ENCODE measurements at regions not wholly inside any gene's neighbourhood (a gene's known extent, or its start where the extent isn't known, plus 50 kb on each side); places are given as distances from the start of the nearest gene placed in this dataset.
A peak's percentile ranks its signal among the peaks of the same experiment; 100 is the strongest.

DNA sequence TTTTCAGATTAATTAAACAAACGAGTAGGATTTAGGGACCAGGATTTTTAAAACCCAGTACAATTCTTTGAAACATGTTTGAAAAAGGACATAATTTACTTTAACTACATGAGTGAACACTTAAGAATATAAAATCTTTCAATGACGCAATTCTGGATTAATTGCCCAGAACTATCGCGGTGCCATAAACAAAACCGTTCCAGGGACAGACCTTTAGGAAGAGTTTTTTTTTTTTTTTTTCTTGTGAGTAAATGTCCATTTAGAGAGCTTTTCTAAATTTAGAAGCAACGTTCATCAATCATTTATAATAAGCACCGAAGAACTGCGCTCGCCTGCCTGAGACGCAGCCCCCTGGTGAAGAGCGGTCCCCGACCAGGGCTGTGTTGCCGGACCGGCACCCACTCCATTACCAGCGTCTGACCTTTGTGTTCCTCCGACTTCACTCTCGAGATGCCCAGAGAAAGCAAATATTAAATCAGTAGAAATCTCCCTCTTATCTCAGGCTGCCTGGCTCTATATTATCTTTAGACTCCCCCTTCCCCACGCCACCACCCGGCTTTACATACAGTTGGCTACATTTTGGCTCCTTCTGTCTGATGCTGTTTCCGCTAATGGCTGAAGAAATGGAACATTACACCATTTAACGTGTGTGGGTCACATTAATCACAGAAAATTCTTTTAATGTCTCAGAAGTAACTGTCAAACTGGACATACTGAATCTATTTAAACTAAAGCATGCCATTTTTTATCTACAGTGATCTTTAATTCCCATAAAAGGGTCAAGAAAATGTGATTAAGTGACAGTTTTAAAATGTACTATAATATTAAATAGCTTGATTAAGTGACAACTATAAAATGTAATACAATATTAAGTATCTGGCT, 364.0 kb upstream of the MEIS1 start (continued):
- TF ChIP-seq, protein P1, sequence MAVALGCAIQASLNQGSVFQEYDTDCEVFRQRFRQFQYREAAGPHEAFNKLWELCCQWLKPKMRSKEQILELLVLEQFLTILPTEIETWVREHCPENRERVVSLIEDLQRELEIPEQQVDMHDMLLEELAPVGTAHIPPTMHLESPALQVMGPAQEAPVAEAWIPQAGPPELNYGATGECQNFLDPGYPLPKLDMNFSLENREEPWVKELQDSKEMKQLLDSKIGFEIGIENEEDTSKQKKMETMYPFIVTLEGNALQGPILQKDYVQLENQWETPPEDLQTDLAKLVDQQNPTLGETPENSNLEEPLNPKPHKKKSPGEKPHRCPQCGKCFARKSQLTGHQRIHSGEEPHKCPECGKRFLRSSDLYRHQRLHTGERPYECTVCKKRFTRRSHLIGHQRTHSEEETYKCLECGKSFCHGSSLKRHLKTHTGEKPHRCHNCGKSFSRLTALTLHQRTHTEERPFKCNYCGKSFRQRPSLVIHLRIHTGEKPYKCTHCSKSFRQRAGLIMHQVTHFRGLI (tag by site-specific recombination; IDR thresholded peaks at IDR 0.05) = no peak; the same call in 1 of the 2 replicates
- no peak for TF ChIP-seq ZNF626 (tag by site-specific recombination; IDR thresholded peaks at IDR 0.05)
- no peak for TF ChIP-seq ZNF76 (tag by site-specific recombination; IDR thresholded peaks at IDR 0.05; ENCODE audit: borderline replicate concordance, low read depth)
- no peak for TF ChIP-seq ZNF248 (tag by site-specific recombination; IDR thresholded peaks at IDR 0.05)
- no peak for TF ChIP-seq ZNF391 (tag by site-specific recombination; IDR thresholded peaks at IDR 0.05; ENCODE audit: borderline replicate concordance, low read depth)
- no peak for TF ChIP-seq ZNF121 (tag by site-specific recombination; IDR thresholded peaks at IDR 0.05)
- TF ChIP-seq ZNF830 (tag by site-specific recombination; IDR thresholded peaks at IDR 0.05; ENCODE audit: low read depth) = no peak
- TF ChIP-seq, protein P2, sequence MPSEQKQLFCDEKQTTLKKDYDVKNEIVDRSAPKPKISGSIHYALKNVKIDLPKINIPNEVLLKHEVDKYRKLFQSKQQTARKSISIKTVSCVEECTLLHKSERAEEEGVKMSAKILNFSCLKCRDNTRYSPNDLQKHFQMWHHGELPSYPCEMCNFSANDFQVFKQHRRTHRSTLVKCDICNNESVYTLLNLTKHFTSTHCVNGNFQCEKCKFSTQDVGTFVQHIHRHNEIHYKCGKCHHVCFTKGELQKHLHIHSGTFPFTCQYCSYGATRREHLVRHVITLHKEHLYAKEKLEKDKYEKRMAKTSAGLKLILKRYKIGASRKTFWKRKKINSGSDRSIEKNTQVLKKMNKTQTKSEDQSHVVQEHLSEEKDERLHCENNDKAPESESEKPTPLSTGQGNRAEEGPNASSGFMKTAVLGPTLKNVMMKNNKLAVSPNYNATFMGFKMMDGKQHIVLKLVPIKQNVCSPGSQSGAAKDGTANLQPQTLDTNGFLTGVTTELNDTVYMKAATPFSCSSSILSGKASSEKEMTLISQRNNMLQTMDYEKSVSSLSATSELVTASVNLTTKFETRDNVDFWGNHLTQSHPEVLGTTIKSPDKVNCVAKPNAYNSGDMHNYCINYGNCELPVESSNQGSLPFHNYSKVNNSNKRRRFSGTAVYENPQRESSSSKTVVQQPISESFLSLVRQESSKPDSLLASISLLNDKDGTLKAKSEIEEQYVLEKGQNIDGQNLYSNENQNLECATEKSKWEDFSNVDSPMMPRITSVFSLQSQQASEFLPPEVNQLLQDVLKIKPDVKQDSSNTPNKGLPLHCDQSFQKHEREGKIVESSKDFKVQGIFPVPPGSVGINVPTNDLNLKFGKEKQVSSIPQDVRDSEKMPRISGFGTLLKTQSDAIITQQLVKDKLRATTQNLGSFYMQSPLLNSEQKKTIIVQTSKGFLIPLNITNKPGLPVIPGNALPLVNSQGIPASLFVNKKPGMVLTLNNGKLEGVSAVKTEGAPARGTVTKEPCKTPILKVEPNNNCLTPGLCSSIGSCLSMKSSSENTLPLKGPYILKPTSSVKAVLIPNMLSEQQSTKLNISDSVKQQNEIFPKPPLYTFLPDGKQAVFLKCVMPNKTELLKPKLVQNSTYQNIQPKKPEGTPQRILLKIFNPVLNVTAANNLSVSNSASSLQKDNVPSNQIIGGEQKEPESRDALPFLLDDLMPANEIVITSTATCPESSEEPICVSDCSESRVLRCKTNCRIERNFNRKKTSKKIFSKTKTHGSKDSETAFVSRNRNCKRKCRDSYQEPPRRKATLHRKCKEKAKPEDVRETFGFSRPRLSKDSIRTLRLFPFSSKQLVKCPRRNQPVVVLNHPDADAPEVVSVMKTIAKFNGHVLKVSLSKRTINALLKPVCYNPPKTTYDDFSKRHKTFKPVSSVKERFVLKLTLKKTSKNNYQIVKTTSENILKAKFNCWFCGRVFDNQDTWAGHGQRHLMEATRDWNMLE (tag by site-specific recombination; conservative IDR thresholded peaks at IDR 0.05; ENCODE audit: low read depth) = no peak
- TF ChIP-seq ZNF423 (tag by site-specific recombination; IDR thresholded peaks at IDR 0.05) = no peak
- no peak for TF ChIP-seq ZNF791 (tag by site-specific recombination; IDR thresholded peaks at IDR 0.05)
- TF ChIP-seq ZNF157 (tag by site-specific recombination; IDR thresholded peaks at IDR 0.05) = no peak
- no peak for TF ChIP-seq ZNF555 (tag by site-specific recombination; conservative IDR thresholded peaks at IDR 0.05)
- TF ChIP-seq ZNF664 (tag by site-specific recombination; IDR thresholded peaks at IDR 0.05) = 0 out of 2 replicates have a peak, but pooled peaks have one; percentile 40
- no peak for TF ChIP-seq ZNF24 (tag by site-specific recombination; IDR thresholded peaks at IDR 0.05)
- TF ChIP-seq ZNF292 (tag by site-specific recombination; IDR thresholded peaks at IDR 0.05; ENCODE audit: borderline replicate concordance, low read depth) = no peak
- no peak for TF ChIP-seq ZBTB48 (tag by site-specific recombination; IDR thresholded peaks at IDR 0.05)
- TF ChIP-seq, protein P3, sequence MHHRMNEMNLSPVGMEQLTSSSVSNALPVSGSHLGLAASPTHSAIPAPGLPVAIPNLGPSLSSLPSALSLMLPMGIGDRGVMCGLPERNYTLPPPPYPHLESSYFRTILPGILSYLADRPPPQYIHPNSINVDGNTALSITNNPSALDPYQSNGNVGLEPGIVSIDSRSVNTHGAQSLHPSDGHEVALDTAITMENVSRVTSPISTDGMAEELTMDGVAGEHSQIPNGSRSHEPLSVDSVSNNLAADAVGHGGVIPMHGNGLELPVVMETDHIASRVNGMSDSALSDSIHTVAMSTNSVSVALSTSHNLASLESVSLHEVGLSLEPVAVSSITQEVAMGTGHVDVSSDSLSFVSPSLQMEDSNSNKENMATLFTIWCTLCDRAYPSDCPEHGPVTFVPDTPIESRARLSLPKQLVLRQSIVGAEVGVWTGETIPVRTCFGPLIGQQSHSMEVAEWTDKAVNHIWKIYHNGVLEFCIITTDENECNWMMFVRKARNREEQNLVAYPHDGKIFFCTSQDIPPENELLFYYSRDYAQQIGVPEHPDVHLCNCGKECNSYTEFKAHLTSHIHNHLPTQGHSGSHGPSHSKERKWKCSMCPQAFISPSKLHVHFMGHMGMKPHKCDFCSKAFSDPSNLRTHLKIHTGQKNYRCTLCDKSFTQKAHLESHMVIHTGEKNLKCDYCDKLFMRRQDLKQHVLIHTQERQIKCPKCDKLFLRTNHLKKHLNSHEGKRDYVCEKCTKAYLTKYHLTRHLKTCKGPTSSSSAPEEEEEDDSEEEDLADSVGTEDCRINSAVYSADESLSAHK (tag by site-specific recombination; IDR thresholded peaks at IDR 0.05) = peak; percentile 39; the same call in 1 of the 2 replicates
- no peak for TF ChIP-seq SP3 (tag by site-specific recombination; IDR thresholded peaks at IDR 0.05)
- TF ChIP-seq GLI2 (tag by site-specific recombination; IDR thresholded peaks at IDR 0.05; ENCODE audit: borderline replicate concordance, low read depth) = peak; percentile 54; the same call in 1 of the 2 replicates
- TF ChIP-seq ZNF677 (tag by site-specific recombination; IDR thresholded peaks at IDR 0.05) = no peak
- TF ChIP-seq, protein P4, sequence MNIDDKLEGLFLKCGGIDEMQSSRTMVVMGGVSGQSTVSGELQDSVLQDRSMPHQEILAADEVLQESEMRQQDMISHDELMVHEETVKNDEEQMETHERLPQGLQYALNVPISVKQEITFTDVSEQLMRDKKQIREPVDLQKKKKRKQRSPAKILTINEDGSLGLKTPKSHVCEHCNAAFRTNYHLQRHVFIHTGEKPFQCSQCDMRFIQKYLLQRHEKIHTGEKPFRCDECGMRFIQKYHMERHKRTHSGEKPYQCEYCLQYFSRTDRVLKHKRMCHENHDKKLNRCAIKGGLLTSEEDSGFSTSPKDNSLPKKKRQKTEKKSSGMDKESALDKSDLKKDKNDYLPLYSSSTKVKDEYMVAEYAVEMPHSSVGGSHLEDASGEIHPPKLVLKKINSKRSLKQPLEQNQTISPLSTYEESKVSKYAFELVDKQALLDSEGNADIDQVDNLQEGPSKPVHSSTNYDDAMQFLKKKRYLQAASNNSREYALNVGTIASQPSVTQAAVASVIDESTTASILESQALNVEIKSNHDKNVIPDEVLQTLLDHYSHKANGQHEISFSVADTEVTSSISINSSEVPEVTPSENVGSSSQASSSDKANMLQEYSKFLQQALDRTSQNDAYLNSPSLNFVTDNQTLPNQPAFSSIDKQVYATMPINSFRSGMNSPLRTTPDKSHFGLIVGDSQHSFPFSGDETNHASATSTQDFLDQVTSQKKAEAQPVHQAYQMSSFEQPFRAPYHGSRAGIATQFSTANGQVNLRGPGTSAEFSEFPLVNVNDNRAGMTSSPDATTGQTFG (tag by site-specific recombination; IDR thresholded peaks at IDR 0.05; ENCODE audit: borderline replicate concordance) = no peak
- TF ChIP-seq, protein P5, sequence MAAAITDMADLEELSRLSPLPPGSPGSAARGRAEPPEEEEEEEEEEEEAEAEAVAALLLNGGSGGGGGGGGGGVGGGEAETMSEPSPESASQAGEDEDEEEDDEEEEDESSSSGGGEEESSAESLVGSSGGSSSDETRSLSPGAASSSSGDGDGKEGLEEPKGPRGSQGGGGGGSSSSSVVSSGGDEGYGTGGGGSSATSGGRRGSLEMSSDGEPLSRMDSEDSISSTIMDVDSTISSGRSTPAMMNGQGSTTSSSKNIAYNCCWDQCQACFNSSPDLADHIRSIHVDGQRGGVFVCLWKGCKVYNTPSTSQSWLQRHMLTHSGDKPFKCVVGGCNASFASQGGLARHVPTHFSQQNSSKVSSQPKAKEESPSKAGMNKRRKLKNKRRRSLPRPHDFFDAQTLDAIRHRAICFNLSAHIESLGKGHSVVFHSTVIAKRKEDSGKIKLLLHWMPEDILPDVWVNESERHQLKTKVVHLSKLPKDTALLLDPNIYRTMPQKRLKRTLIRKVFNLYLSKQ (tag by site-specific recombination; IDR thresholded peaks at IDR 0.05; ENCODE audit: borderline replicate concordance) = no peak
- peak; percentile 55 for TF ChIP-seq ZNF366 (tag by site-specific recombination; conservative IDR thresholded peaks at IDR 0.05)
- TF ChIP-seq ZNF558 (tag by site-specific recombination; IDR thresholded peaks at IDR 0.05) = 0 out of 2 replicates have a peak, but pooled peaks have one; percentile 10
